ENCODE measurements at regions not wholly inside any gene's neighbourhood (a gene's known extent, or its start where the extent isn't known, plus 50 kb on each side); places are given as distances from the start of the nearest gene placed in this dataset.

- TF ChIP-seq CTCF (IDR thresholded peaks at IDR 0.05), result no peak
- no peak for TF ChIP-seq ZNF281 (CRISPR knock-in tag; IDR thresholded peaks at IDR 0.05)
- TF ChIP-seq ARID4B (CRISPR knock-in tag; IDR thresholded peaks at IDR 0.05; ENCODE audit: borderline replicate concordance), result no peak
- TF ChIP-seq ZBTB21 (CRISPR knock-in tag; IDR thresholded peaks at IDR 0.05; ENCODE audit: borderline replicate concordance), result no peak
Observed at GRCh38 chr7:8360564-8361153, 72.8 kb upstream of the NXPH1 start.

Data from WTC11 (cell line).